Calu3 (cell line): ENCODE measurements at regions not wholly inside any gene's neighbourhood (a gene's known extent, or its start where the extent isn't known, plus 50 kb on each side); places are given as distances from the start of the nearest gene placed in this dataset.

Experiments used
- BruUV-seq: library from RNA; stranded (reverse); fragments of 400-500 nt; replicated peaks from 2 replicates; lab custom pipeline; 2021; lab: Mats Ljungman, UMichigan
- CTCF ChIA-PET: fragments of 300-600 bp; sonication (Branson Sonifier 250); formaldehyde crosslinking; loops from one replicate; lab custom pipeline; 2022; ENCODE audit warnings: antibody characterized with exemption; lab: Charles Lee
- DNase-seq: peaks from one replicate; pipeline ENCODE4 v3.0.0; 2022
- H3K27ac Mint-ChIP-seq: one replicate; pipeline ENCODE4 v1.8.0; 2022; ENCODE audit warnings: mixed read lengths; ENCODE audit not compliant: unreplicated experiment
- H3K27me3 Mint-ChIP-seq: one replicate; pipeline ENCODE4 v1.8.0; 2022; ENCODE audit warnings: mixed read lengths; ENCODE audit not compliant: unreplicated experiment
- H3K36me3 Mint-ChIP-seq: one replicate; pipeline ENCODE4 v1.8.0; 2022; ENCODE audit warnings: mild to moderate bottlenecking, moderate library complexity, mixed read lengths; ENCODE audit not compliant: insufficient read depth, unreplicated experiment
- H3K4me1 Mint-ChIP-seq: one replicate; pipeline ENCODE4 v1.8.0; 2022; ENCODE audit warnings: mild to moderate bottlenecking, low read depth, mixed read lengths; ENCODE audit not compliant: unreplicated experiment
- H3K4me3 Mint-ChIP-seq: one replicate; pipeline ENCODE4 v1.8.0; 2022; ENCODE audit warnings: mild to moderate bottlenecking, low read depth, moderate library complexity, mixed read lengths; ENCODE audit not compliant: unreplicated experiment
- H3K9me3 Mint-ChIP-seq: one replicate; pipeline ENCODE4 v1.8.0; 2022; ENCODE audit warnings: low read depth, mixed read lengths; ENCODE audit not compliant: unreplicated experiment
- intact Hi-C: fragments of 100-400 bp; cut with micrococcal nuclease; formaldehyde crosslinking; loops from one replicate; pipeline ENCODE4 v1.10.0; 2022; ENCODE audit not compliant: unreplicated experiment
- TF ChIP-seq, protein P1 (sequence below): fragments of 200-600 bp; IDR thresholded peaks from one replicate; pipeline ENCODE4 v1.8.0; 2022; ENCODE audit warnings: antibody characterized with exemption; ENCODE audit not compliant: unreplicated experiment

- no peaks in the 10 kb centered on the region for H3K4me1 Mint-ChIP-seq
- H3K4me3 Mint-ChIP-seq: no peak overlapping the region
- no peaks in the 10 kb centered on the region for H3K9me3 Mint-ChIP-seq
- DNase-seq: no peak
- H3K27me3 Mint-ChIP-seq: no peaks in the 10 kb centered on the region
- no peak overlapping the region for H3K27ac Mint-ChIP-seq
- H3K36me3 Mint-ChIP-seq: no peaks in the 10 kb centered on the region
- CTCF ChIA-PET: no interaction called here
- no TSS peak for BruUV-seq
- TF ChIP-seq, protein P1, sequence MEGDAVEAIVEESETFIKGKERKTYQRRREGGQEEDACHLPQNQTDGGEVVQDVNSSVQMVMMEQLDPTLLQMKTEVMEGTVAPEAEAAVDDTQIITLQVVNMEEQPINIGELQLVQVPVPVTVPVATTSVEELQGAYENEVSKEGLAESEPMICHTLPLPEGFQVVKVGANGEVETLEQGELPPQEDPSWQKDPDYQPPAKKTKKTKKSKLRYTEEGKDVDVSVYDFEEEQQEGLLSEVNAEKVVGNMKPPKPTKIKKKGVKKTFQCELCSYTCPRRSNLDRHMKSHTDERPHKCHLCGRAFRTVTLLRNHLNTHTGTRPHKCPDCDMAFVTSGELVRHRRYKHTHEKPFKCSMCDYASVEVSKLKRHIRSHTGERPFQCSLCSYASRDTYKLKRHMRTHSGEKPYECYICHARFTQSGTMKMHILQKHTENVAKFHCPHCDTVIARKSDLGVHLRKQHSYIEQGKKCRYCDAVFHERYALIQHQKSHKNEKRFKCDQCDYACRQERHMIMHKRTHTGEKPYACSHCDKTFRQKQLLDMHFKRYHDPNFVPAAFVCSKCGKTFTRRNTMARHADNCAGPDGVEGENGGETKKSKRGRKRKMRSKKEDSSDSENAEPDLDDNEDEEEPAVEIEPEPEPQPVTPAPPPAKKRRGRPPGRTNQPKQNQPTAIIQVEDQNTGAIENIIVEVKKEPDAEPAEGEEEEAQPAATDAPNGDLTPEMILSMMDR: no peak
- intact Hi-C loops: no loop called here
Observed at GRCh38 chr1:194372266-194372665, 1185.9 kb upstream of the B3GALT2 start.

DNA sequence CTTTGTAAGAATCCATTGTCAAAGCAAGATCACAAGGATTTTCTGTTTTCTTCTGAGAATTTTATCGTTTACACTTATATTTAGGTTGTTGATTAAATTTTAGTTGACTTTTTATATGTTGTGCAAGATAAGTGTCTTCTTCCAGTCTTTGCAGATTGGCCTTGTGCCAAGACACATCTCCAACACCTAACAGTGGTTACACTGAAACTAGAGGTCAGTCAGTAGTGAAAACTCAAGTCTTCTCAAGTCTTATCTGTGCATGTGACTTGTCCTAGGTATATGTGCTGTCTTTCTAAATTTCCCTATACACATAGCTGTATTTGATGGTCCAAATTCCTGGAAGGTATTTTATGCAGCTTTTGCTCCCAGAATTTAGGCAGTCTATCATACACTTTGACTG lies 1183.2 kb upstream of the B3GALT2 start:
- TF ChIP-seq, protein P1: no peak
- no peaks in the 10 kb centered on the region for H3K36me3 Mint-ChIP-seq
- H3K9me3 Mint-ChIP-seq: no peaks in the 10 kb centered on the region
- BruUV-seq: no TSS peak
- H3K4me3 Mint-ChIP-seq: no peak overlapping the region
- no peak overlapping the region for H3K27ac Mint-ChIP-seq
- DNase-seq: no peak
- no peaks in the 10 kb centered on the region for H3K4me1 Mint-ChIP-seq
- CTCF ChIA-PET: no interaction called here
- H3K27me3 Mint-ChIP-seq: no peaks in the 10 kb centered on the region
- intact Hi-C loops: no loop called here

DNA sequence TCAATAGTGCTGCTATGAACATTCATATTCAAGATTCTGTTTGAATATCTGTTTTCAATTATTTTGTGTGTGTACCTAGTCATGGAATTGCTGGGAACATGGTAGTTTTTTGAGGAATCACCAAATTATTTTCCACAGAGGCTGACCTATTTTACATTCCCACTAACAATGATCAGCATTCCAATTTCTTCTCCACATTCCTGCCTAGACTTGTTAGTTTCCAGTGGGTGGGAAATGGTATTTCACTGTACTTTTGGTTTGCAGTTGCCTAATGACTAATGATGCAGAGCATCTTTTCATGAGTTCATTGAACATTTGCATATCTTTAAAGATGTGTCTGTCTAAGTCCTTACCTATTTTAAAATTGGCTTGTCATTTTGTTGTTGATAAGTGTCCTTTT lies 1182.6 kb upstream of the B3GALT2 start:
- Mint-ChIP-seq H3K4me1 (no peaks in the 10 kb centered on the region), H3K27ac (no peak overlapping the region), H3K9me3 (no peaks in the 10 kb centered on the region), H3K36me3 (no peaks in the 10 kb centered on the region), H3K27me3 (no peaks in the 10 kb centered on the region), H3K4me3 (no peak overlapping the region)
- CTCF ChIA-PET: no interaction called here
- no TSS peak for BruUV-seq
- TF ChIP-seq, protein P1: no peak
- intact Hi-C loops: no loop called here
- no peak for DNase-seq

DNA sequence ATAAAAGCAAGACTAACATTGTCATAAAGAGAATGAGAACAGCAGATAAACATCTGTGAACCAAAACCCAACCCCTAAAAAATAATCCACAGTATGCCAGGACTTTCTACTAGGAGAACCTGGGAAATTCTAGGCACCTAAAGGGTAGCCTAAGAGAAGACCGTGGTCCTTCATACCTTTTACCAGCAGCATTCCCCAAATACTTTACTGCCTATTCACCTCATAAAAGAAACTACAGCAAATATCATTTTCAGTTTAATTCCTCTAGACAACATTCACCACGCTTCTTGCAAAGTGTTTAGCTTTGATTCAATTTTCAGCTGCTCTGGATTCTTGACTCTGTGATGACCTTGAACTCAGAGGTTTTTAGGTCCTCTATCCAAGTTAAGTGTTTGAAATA lies 1180.7 kb upstream of the B3GALT2 start:
- Mint-ChIP-seq H3K27ac (no peak overlapping the region), H3K27me3 (no peaks in the 10 kb centered on the region), H3K4me3 (no peak overlapping the region), H3K9me3 (no peaks in the 10 kb centered on the region), H3K4me1 (no peaks in the 10 kb centered on the region), H3K36me3 (no peaks in the 10 kb centered on the region)
- DNase-seq: no peak
- TF ChIP-seq, protein P1: no peak
- no TSS peak for BruUV-seq
- CTCF ChIA-PET: no interaction called here
- intact Hi-C loops: no loop called here
